ENCODE measurements at regions not wholly inside any gene's neighbourhood (a gene's known extent, or its start where the extent isn't known, plus 50 kb on each side); places are given as distances from the start of the nearest gene placed in this dataset.
"Not testable (repeated sequence)": the region's sequence is repeated elsewhere in the genome, so short reads cannot be mapped to it uniquely, and the experiment has no call there.

DNA sequence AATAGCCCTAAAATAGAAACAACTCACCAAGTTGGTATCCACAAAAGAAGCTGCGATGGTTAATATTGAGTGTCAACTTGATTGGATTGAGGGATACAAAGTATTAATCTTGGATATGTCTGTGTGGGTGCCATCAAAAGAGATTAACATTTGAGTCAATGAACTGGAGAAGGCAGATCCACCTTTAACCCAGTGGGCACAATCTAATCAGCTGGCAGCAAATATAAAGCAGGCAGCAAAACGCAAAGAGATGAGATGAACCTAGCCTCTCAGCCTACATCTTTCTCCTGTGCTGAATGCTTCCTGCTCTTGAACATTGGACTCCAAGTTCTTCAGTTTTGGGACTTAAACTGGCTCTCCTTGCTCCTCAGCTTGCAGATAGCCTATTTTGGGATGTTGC is 277.6 kb upstream of the RAI14 start:
- TF ChIP-seq EZH2 (IDR thresholded peaks at IDR 0.05; ENCODE audit: borderline replicate concordance, insufficient read depth, low read length, poor library complexity, severe bottlenecking); RAD21 (conservative IDR thresholded peaks at IDR 0.05): not testable (repeated sequence)
- TF ChIP-seq, protein P1, sequence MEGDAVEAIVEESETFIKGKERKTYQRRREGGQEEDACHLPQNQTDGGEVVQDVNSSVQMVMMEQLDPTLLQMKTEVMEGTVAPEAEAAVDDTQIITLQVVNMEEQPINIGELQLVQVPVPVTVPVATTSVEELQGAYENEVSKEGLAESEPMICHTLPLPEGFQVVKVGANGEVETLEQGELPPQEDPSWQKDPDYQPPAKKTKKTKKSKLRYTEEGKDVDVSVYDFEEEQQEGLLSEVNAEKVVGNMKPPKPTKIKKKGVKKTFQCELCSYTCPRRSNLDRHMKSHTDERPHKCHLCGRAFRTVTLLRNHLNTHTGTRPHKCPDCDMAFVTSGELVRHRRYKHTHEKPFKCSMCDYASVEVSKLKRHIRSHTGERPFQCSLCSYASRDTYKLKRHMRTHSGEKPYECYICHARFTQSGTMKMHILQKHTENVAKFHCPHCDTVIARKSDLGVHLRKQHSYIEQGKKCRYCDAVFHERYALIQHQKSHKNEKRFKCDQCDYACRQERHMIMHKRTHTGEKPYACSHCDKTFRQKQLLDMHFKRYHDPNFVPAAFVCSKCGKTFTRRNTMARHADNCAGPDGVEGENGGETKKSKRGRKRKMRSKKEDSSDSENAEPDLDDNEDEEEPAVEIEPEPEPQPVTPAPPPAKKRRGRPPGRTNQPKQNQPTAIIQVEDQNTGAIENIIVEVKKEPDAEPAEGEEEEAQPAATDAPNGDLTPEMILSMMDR (IDR thresholded peaks at IDR 0.05; ENCODE audit: poor library complexity, severe bottlenecking): not testable (repeated sequence)

All from neural cell (in vitro differentiated cells).